K562 (cell line): ENCODE measurements at regions not wholly inside any gene's neighbourhood (a gene's known extent, or its start where the extent isn't known, plus 50 kb on each side); places are given as distances from the start of the nearest gene placed in this dataset.

ENCODE experiments used
- ATAC-seq: fragments of 200-7000 bp; cut with Tn5 transposase; 3 replicates; pipeline ENCODE4 v1.9.1; 2020; ENCODE audit warnings: moderate library complexity
- BruUV-seq: library from RNA; stranded (reverse); fragments of 400-500 nt; replicated peaks from 2 replicates; lab custom pipeline; 2021; lab: Mats Ljungman, UMichigan
- CTCF ChIA-PET: fragments of 300-600 bp; formaldehyde crosslinking; extraction: SDS; loops from one replicate; lab custom pipeline; 2021; ENCODE audit warnings: low intra/inter-chr PET ratio; lab: Yijun Ruan, JAX
- POLR2A ChIA-PET: fragments of 300-600, 350-650 bp; sonication (Branson Sonifier 250); formaldehyde crosslinking; extraction: SDS; loops from one replicate; lab custom pipeline; 2021; ENCODE audit warnings: antibody characterized with exemption, inconsistent platforms; lab: Yijun Ruan, JAX
- DNase-seq, 4 experiments: peaks; one replicate each; pipeline versions ENCODE4 v3.0.0 to v3.0.0-alpha.2; 2011 to 2018; ENCODE audit warnings: low spot score in 3 of 4, mixed read lengths in 3 of 4; ENCODE audit errors: extremely low read depth in 1 of 4
- FAIRE-seq: peaks from 2 replicates; lab custom pipeline; 2011; peaks lifted over from hg19 to GRCh38; lab: Jason Lieb, UNC
- H2AFZ ChIP-seq: 2 replicates; pipeline ENCODE4 v1.6.0; 2011; ENCODE audit warnings: low read depth, low read length, control low read depth, inconsistent platforms
- H3K27ac ChIP-seq: fragments of 200-600 bp; 3 replicates; pipeline ENCODE4 v1.8.0; 2011; ENCODE audit warnings: low read depth, mild to moderate bottlenecking, control low read depth, inconsistent platforms, low read length, moderate library complexity, mixed read lengths; ENCODE audit errors: extremely low read depth
- H3K27me3 ChIP-seq, 2 experiments: fragments of 300-600 bp in 1 of 2; 2 replicates in 1 of 2; 3 replicates in 1 of 2; pipeline versions ENCODE4 v1.6.0 to v1.8.0; 2011; ENCODE audit warnings: inconsistent platforms in 2 of 2, low read length in 2 of 2, mild to moderate bottlenecking in 1 of 2, mixed read lengths in 1 of 2, moderate library complexity in 1 of 2; ENCODE audit not compliant: control insufficient read depth in 2 of 2, insufficient read depth in 2 of 2
- H3K36me3 ChIP-seq: fragments of 300-600 bp; 3 replicates; pipeline ENCODE4 v1.8.0; 2011; ENCODE audit warnings: mild to moderate bottlenecking, low read length, inconsistent platforms; ENCODE audit not compliant: control insufficient read depth, insufficient read depth
- H3K4me1 ChIP-seq, 2 experiments: fragments of 200-600 bp in 1 of 2; replicated peaks in 1 of 2; 2 replicates in 1 of 2; 3 replicates in 1 of 2; pipeline versions ENCODE4 v1.5.1 to v1.8.0; 2011; ENCODE audit warnings: inconsistent platforms in 2 of 2, low read length in 2 of 2, mild to moderate bottlenecking in 1 of 2, mixed read lengths in 1 of 2, moderate library complexity in 1 of 2; ENCODE audit not compliant: control insufficient read depth in 2 of 2, insufficient read depth in 2 of 2
- H3K4me2 ChIP-seq: 2 replicates; pipeline ENCODE4 v1.6.1; 2011; ENCODE audit warnings: low read length, control low read depth, inconsistent platforms, mixed read lengths; ENCODE audit not compliant: insufficient read depth
- H3K4me3 ChIP-seq: fragments of 200-600 bp; sonication (generic), shearing (Covaris generic); 2 replicates; pipeline ENCODE4 v1.5.1; 2016; ENCODE audit warnings: control low read depth, inconsistent platforms
- H3K79me2 ChIP-seq: fragments of 200-600 bp; 3 replicates; pipeline ENCODE4 v1.8.0; 2011; ENCODE audit warnings: low read length, inconsistent platforms; ENCODE audit not compliant: control insufficient read depth, insufficient read depth
- H3K9ac ChIP-seq, 2 experiments: 2 replicates each; pipeline versions ENCODE4 v1.6.0 to v1.6.1; 2011; ENCODE audit warnings: low read depth in 2 of 2, low read length in 2 of 2, control low read depth in 1 of 2, inconsistent platforms in 1 of 2, mild to moderate bottlenecking in 1 of 2, mixed read lengths in 1 of 2; ENCODE audit not compliant: insufficient read depth in 1 of 2
- H3K9me1 ChIP-seq: one replicate; pipeline ENCODE4 v1.6.0; 2011; ENCODE audit warnings: inconsistent platforms, mild to moderate bottlenecking, low read length, moderate library complexity; ENCODE audit not compliant: control insufficient read depth, insufficient read depth
- H3K9me3 ChIP-seq: replicated peaks from 2 replicates; pipeline ENCODE4 v1.5.1; 2011; ENCODE audit warnings: low read depth, low read length, inconsistent platforms; ENCODE audit not compliant: control insufficient read depth, insufficient read depth
- H4K20me1 ChIP-seq: replicated peaks from 2 replicates; pipeline ENCODE4 v1.6.1; 2011; ENCODE audit warnings: low read length, inconsistent platforms, mixed read lengths; ENCODE audit not compliant: control insufficient read depth, insufficient read depth
- NCOA4 ChIP-seq: fragments of 450-650 bp; IDR thresholded peaks from 2 replicates; pipeline ENCODE4 v1.6.1; 2018; ENCODE audit warnings: mild to moderate bottlenecking; ENCODE audit not compliant: partially characterized antibody
- POLR2AphosphoS2 ChIP-seq: IDR thresholded peaks from 2 replicates; pipeline ENCODE4 v1.6.1; 2012; ENCODE audit warnings: low read length, improper control_type of control experiment
- PYGO2 ChIP-seq: fragments of 450-650 bp; IDR thresholded peaks from 2 replicates; pipeline ENCODE4 v1.6.1; 2016; ENCODE audit warnings: mild to moderate bottlenecking, missing genetic modification characterization, moderate library complexity, missing compliant biosample characterization
- TBP ChIP-seq: optimal IDR thresholded peaks from 2 replicates; pipeline ENCODE3; 2011; ENCODE audit warnings: low read depth, low read length, improper control_type of control experiment
- ZKSCAN8 ChIP-seq: fragments of 200-800 bp; sonication (Bioruptor generic); IDR thresholded peaks from 2 replicates; pipeline ENCODE4 v1.6.1; 2016; ENCODE audit warnings: missing genetic modification characterization, missing compliant biosample characterization
- ZNF12 ChIP-seq: sonication (generic); formaldehyde crosslinking; IDR thresholded peaks from 2 replicates; pipeline ENCODE4 v1.4.0; 2020; ENCODE audit warnings: mild to moderate bottlenecking, missing genetic modification reagents
- WGBS: fragments of 100-300 bp; shearing (Covaris generic); methylation state at CpG from one replicate; pipeline ENCODE4 v1.1.6; 2016; ENCODE audit warnings: low coverage, mixed read lengths; ENCODE audit not compliant: insufficient coverage; ENCODE audit errors: missing lambda C conversion rate; 5-methylcytosine and 5-hydroxymethylcytosine counted together
- in situ Hi-C: fragments of 300-500 bp; cut with MboI; formaldehyde crosslinking; loops from 4 replicates; pipeline ENCODE4 v1.15.0; 2018; ENCODE audit warnings: inconsistent platforms, mixed read lengths
- intact Hi-C: fragments of 100-400 bp; cut with micrococcal nuclease; formaldehyde crosslinking; loops from 2 replicates; pipeline ENCODE4 v1.14.2; 2022
- TF ChIP-seq, protein P1 (sequence below): fragments of 250-450 bp; sonication (Bioruptor Pico); IDR thresholded peaks from 2 replicates; pipeline ENCODE4 v1.4.0; 2020; ENCODE audit warnings: mild to moderate bottlenecking, moderate library complexity
- TF ChIP-seq, protein P2 (sequence below): fragments of 450-650 bp; IDR thresholded peaks from 2 replicates; pipeline ENCODE4 v1.6.1; 2018; ENCODE audit not compliant: partially characterized antibody
- TF ChIP-seq, protein P3 (sequence below), 2 experiments: fragments of 450-650 bp; IDR thresholded peaks; 2 replicates each; pipeline ENCODE4 v1.6.1; 2016

DNA sequence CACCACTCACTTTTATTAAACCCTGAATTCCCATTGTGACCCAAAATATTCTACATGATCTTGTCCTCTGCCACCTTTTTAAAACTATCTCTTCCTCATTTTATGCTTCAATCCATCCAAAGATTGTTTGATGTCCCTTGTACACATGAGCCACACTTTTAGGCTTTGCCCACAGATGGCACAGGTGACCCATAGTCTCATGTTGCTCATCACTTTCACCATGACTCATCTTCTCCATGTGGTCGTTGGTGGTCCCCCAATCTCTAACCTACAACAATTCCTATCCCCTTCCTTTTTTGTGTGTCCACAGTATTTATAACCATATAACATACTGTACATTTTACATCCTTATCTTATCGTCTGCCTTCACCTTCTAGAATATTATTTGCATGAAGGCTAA, 271.5 kb upstream of the ZWINT start:
- Histone ChIP-seq H4K20me1 (no peaks in the 10 kb centered on the region), H3K4me2 (no peak overlapping the region), H3K27ac (no peak overlapping the region), H3K36me3 (no peaks in the 10 kb centered on the region), H3K9me3 (no peaks in the 10 kb centered on the region), H3K9ac (no peak overlapping the region), H3K9me1 (no peaks in the 10 kb centered on the region), H3K4me3 (no peak overlapping the region), H2AFZ (no peak overlapping the region), H3K79me2 (no peaks in the 10 kb centered on the region), H3K27me3 (no peaks in the 10 kb centered on the region), H3K4me1 (no peaks in the 10 kb centered on the region)
- intact Hi-C loops (no loop called here), in situ Hi-C loops (no loop called here)
- FAIRE-seq (no peak), DNase-seq (no peak), ATAC-seq (no peak)
- 0% methylated on average over 2 of the region's 2 CpGs for WGBS
- ChIA-PET CTCF (no interaction called here), POLR2A (no interaction called here)
- no TSS peak for BruUV-seq
- TF ChIP-seq PYGO2 (tag) (no peak), POLR2AphosphoS2 (no peak), ZNF12 (CRISPR knock-in tag) (no peak), ZKSCAN8 (CRISPR knock-in tag) (no peak), NCOA4 (no peak), TBP (no peak)
- TF ChIP-seq, protein P1, sequence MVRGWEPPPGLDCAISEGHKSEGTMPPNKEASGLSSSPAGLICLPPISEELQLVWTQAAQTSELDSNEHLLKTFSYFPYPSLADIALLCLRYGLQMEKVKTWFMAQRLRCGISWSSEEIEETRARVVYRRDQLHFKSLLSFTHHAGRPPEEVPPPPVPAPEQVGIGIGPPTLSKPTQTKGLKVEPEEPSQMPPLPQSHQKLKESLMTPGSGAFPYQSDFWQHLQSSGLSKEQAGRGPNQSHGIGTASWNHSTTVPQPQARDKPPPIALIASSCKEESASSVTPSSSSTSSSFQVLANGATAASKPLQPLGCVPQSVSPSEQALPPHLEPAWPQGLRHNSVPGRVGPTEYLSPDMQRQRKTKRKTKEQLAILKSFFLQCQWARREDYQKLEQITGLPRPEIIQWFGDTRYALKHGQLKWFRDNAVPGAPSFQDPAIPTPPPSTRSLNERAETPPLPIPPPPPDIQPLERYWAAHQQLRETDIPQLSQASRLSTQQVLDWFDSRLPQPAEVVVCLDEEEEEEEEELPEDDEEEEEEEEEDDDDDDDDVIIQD (CRISPR knock-in tag) = no peak
- TF ChIP-seq, protein P2, sequence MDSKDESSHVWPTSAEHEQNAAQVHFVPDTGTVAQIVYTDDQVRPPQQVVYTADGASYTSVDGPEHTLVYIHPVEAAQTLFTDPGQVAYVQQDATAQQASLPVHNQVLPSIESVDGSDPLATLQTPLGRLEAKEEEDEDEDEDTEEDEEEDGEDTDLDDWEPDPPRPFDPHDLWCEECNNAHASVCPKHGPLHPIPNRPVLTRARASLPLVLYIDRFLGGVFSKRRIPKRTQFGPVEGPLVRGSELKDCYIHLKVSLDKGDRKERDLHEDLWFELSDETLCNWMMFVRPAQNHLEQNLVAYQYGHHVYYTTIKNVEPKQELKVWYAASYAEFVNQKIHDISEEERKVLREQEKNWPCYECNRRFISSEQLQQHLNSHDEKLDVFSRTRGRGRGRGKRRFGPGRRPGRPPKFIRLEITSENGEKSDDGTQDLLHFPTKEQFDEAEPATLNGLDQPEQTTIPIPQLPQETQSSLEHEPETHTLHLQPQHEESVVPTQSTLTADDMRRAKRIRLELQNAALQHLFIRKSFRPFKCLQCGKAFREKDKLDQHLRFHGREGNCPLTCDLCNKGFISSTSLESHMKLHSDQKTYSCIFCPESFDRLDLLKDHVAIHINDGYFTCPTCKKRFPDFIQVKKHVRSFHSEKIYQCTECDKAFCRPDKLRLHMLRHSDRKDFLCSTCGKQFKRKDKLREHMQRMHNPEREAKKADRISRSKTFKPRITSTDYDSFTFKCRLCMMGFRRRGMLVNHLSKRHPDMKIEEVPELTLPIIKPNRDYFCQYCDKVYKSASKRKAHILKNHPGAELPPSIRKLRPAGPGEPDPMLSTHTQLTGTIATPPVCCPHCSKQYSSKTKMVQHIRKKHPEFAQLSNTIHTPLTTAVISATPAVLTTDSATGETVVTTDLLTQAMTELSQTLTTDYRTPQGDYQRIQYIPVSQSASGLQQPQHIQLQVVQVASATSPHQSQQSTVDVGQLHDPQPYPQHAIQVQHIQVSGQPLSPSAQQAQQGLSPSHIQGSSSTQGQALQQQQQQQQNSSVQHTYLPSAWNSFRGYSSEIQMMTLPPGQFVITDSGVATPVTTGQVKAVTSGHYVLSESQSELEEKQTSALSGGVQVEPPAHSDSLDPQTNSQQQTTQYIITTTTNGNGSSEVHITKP = no peak
- TF ChIP-seq, protein P3, sequence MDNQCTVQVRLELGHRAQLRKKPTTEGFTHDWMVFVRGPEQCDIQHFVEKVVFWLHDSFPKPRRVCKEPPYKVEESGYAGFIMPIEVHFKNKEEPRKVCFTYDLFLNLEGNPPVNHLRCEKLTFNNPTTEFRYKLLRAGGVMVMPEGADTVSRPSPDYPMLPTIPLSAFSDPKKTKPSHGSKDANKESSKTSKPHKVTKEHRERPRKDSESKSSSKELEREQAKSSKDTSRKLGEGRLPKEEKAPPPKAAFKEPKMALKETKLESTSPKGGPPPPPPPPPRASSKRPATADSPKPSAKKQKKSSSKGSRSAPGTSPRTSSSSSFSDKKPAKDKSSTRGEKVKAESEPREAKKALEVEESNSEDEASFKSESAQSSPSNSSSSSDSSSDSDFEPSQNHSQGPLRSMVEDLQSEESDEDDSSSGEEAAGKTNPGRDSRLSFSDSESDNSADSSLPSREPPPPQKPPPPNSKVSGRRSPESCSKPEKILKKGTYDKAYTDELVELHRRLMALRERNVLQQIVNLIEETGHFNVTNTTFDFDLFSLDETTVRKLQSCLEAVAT (IDR thresholded peaks at IDR 0.05) = no peak
